Thyroid gland (tissue), 4 donors: ENCODE measurements at regions not wholly inside any gene's neighbourhood (a gene's known extent, or its start where the extent isn't known, plus 50 kb on each side); places are given as distances from the start of the nearest gene placed in this dataset.

Experiments used
- POLR2A ChIP-seq, 2 donors: fragments of 450-650 bp; IDR thresholded peaks; one replicate each; pipeline ENCODE4 v1.6.1; 2017; ENCODE audit warnings: antibody characterized with exemption in 2 of 2, mild to moderate bottlenecking in 2 of 2, moderate library complexity in 1 of 2
- TF ChIP-seq, protein P1 (sequence below), 6 experiments: fragments of 200-600 bp in 3 of 6; fragments of 450-650 bp in 3 of 6; sonication (generic) in 3 of 6; IDR thresholded peaks; one replicate each; pipeline ENCODE4 v1.5.1; 2016 to 2019; ENCODE audit warnings: antibody characterized with exemption in 6 of 6, mild to moderate bottlenecking in 2 of 6, inconsistent platforms in 1 of 6, moderate library complexity in 1 of 6

DNA sequence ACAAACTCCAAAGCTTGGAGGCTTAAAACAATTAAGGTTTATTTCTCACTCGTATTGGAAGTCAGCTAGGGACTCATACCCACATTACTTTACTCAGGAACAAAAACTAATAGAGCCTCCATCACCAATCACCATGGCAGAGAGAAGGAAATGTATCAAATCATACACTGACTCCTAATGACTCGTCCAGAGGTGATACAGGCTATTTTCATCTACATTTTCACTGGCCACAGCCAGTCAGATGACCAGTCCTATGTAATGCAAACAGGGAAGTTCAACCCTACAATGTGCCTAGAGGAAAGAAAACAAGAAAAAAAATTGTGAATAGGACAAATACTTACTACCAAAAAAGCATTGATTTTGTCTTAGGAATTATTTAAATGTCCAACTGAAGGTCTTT is 110.3 kb downstream of the SEC16B start:
- TF ChIP-seq, protein P1, sequence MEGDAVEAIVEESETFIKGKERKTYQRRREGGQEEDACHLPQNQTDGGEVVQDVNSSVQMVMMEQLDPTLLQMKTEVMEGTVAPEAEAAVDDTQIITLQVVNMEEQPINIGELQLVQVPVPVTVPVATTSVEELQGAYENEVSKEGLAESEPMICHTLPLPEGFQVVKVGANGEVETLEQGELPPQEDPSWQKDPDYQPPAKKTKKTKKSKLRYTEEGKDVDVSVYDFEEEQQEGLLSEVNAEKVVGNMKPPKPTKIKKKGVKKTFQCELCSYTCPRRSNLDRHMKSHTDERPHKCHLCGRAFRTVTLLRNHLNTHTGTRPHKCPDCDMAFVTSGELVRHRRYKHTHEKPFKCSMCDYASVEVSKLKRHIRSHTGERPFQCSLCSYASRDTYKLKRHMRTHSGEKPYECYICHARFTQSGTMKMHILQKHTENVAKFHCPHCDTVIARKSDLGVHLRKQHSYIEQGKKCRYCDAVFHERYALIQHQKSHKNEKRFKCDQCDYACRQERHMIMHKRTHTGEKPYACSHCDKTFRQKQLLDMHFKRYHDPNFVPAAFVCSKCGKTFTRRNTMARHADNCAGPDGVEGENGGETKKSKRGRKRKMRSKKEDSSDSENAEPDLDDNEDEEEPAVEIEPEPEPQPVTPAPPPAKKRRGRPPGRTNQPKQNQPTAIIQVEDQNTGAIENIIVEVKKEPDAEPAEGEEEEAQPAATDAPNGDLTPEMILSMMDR (IDR thresholded peaks at IDR 0.05), result no peak
- TF ChIP-seq POLR2A (IDR thresholded peaks at IDR 0.05), result no peak
